GM12864 (cell line): ENCODE measurements at regions not wholly inside any gene's neighbourhood (a gene's known extent, or its start where the extent isn't known, plus 50 kb on each side); places are given as distances from the start of the nearest gene placed in this dataset.

ENCODE experiments used
- DNase-seq: peaks from one replicate; pipeline ENCODE4 v3.0.0-alpha.2; 2011; ENCODE audit warnings: low read depth
- H3K4me3 ChIP-seq: 2 replicates; pipeline ENCODE4 v1.5.1; 2011; ENCODE audit warnings: mild to moderate bottlenecking, low read depth, low read length, control low read depth
- TF ChIP-seq, protein P1 (sequence below): IDR thresholded peaks from 2 replicates; pipeline ENCODE4 v1.5.1; 2011; ENCODE audit warnings: low read depth, mild to moderate bottlenecking, moderate library complexity, low read length, control low read depth, inconsistent platforms; ENCODE audit errors: missing control alignments

DNA sequence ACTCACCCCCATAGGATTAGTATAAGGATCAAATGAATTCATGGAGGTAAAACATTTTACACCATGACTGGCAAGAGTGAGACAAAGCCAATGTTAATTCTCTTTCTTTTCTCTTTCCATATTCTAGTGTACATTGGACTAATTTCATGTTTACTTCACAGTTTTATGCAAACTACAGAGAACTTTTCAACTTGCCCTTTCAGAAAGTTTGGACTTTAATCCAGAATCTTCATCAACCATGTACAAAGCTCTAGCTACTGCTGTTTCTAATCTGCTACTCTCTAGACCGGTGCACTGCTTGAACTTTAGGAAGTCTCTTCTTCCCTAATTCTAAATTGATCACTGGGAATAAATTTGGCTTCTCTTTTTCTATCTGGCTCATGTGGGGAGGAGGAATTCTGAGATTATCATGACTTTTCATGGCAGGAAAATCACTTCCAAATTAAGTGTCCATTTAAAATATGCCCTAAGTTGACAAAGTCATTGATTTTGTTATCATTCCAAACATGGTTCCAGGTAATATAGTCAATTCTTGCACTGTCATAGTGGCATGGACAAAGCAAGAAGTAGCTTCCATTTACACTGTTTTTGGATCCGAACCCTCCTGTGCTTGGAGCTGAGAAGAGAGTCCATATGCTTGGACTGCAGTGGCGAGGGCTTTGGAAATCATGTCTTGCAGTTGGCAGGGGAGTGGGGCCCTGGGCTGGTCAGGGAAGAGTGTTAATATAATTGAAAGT is 903.3 kb downstream of the CCSER2 start:
- TF ChIP-seq, protein P1, sequence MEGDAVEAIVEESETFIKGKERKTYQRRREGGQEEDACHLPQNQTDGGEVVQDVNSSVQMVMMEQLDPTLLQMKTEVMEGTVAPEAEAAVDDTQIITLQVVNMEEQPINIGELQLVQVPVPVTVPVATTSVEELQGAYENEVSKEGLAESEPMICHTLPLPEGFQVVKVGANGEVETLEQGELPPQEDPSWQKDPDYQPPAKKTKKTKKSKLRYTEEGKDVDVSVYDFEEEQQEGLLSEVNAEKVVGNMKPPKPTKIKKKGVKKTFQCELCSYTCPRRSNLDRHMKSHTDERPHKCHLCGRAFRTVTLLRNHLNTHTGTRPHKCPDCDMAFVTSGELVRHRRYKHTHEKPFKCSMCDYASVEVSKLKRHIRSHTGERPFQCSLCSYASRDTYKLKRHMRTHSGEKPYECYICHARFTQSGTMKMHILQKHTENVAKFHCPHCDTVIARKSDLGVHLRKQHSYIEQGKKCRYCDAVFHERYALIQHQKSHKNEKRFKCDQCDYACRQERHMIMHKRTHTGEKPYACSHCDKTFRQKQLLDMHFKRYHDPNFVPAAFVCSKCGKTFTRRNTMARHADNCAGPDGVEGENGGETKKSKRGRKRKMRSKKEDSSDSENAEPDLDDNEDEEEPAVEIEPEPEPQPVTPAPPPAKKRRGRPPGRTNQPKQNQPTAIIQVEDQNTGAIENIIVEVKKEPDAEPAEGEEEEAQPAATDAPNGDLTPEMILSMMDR, result no peak
- DNase-seq, result no peak
- H3K4me3 ChIP-seq, result no peak overlapping the region

DNA sequence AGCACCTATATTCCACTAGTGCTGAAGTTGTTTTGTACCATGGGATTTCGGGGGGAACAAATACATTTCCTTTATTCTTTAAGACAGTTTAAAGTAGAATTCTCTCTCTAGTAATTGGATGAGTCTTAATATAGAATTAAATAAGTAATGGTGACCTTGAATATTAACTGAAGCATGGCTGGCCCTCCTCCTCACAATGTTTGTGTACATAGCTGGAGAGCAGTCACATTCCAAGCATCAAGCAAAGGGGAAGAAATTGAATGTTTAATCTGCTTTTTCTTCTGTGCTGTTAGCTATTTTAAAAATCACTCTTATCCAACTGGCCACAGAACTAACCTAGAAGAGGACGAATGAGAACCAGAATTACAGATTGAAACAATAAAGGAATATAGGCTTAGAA is 906.9 kb downstream of the CCSER2 start:
- TF ChIP-seq, protein P1, result no peak
- no peak for DNase-seq
- H3K4me3 ChIP-seq, result no peak overlapping the region

DNA sequence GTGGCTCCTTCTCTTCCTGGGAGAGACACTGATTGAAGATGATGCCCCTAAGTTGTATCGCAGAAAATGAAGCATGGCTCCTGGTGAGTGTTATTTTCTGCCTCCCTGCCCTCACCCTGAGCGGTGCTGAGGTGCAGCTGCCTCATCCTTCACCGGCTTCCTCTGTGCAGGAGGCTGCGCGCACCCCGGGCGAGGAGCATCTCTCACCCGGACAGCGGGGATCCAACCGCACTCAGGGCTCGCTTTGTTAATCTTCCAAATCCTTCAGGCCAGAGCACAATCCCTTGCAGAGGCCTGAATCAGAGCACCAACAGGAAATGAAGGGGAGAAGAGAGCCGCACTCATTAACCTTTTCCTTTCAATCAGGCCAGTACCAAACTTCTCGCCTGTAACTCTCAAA is 910.3 kb downstream of the CCSER2 start:
- H3K4me3 ChIP-seq, result no peak overlapping the region
- no peak for DNase-seq
- TF ChIP-seq, protein P1, result no peak

DNA sequence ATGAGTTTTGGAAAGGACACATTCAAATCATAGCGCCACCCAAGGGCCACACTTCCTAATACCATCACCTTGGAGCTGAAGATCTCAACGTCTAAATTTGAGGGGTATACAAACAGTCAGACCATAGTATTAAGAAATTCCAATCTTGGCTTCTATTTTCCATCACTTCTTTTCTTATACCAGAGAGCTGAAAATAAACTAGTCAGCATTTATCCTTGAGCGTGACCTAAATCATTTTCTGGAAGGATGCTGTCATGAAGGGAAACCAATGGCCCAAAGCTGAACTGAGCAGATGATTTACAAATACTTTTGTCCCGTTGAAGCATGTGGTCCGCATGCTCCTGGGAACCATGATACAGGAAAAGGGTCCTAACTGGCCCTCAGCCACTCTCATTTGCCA is 921.9 kb downstream of the CCSER2 start:
- TF ChIP-seq, protein P1, result no peak
- DNase-seq, result no peak
- H3K4me3 ChIP-seq, result no peak overlapping the region

DNA sequence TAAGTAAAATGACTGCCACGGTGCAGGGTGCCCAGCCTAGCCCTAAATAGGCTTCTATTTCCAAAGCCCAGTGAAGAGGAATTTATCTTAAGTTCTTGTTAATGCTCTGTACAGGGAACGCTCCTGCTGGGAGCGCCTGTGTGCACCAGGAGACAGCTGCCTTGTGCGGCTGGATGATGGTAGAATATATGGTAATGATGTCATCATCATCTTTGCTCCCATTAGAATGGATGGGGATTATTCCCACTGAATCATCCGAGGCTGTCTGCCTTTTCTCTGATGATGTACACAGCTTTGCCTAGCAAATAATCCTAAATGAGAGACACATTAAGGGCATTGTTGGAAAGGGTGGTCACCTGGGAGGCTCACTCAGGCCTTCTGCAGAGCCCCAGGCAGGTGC is 928.1 kb downstream of the CCSER2 start:
- TF ChIP-seq, protein P1, result no peak
- DNase-seq, result no peak
- no peak overlapping the region for H3K4me3 ChIP-seq

DNA sequence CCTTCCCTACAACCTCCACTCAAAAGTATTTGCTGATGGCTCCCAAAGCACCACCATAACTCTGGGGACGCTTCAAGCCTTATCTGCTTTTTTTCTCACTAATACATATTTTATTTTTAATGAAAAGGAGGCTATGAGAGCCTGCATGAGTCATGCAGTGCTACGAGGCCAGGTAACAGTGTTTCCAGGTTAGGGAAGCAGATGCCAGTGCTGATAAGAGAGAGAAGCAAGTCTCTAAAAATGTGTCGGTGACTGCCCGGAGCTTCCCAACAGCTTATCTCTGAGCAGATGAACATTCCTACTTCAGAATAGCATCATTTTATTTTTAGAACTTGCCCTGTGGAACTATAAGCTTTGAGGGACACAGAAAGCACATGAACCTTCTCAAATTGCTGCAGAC is 931.5 kb downstream of the CCSER2 start:
- no peak for DNase-seq
- TF ChIP-seq, protein P1, result no peak

DNA sequence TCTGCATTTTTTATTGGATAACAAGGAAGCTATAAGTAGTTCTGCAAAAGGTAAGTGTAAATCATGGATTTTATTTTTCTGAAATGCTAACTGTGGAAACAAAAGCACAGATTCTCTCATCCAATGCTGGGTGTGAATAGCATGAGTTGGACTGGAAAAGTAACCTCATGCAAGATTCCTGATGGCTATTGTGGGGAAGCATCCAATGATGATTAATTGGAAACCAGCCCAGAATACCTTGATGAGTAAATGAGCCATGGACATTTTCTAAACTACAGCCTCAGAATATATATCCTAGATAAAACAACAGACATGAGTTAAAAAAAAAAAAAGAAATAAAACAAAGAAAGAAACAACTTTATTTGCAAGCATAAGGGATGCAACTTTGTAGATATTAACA is 934.6 kb downstream of the CCSER2 start:
- TF ChIP-seq, protein P1, result no peak
- H3K4me3 ChIP-seq, result no peak overlapping the region
- DNase-seq, result no peak

More for the DNA sequence above, 931.5 kb downstream of the CCSER2 start:
- H3K4me3 ChIP-seq, result no peak overlapping the region
